Spleen (tissue), 7 donors: ENCODE measurements at regions not wholly inside any gene's neighbourhood (a gene's known extent, or its start where the extent isn't known, plus 50 kb on each side); places are given as distances from the start of the nearest gene placed in this dataset.
"Not testable (repeated sequence)": the region's sequence is repeated elsewhere in the genome, so short reads cannot be mapped to it uniquely, and the experiment has no call there.

ENCODE experiments used
- POLR2A ChIP-seq, 3 donors: fragments of 450-650 bp; IDR thresholded peaks; one replicate each; pipeline ENCODE4 v1.5.1; 2017; ENCODE audit warnings: antibody characterized with exemption in 3 of 3, mild to moderate bottlenecking in 1 of 3
- POLR2AphosphoS5 ChIP-seq, 3 donors: sonication (generic); formaldehyde crosslinking; IDR thresholded peaks; one replicate each; pipeline ENCODE4 v1.5.1; 2017; ENCODE audit warnings: antibody characterized with exemption in 3 of 3
- TF ChIP-seq, protein P1 (sequence below), 11 experiments: fragments of 200-600 bp in 7 of 11; fragments of 450-650 bp in 4 of 11; sonication (generic) in 4 of 11; IDR thresholded peaks in 8 of 11; conservative IDR thresholded peaks in 3 of 11; 1 replicate in 7 of 11; 2 replicates in 4 of 11; pipeline versions ENCODE4 v1.4.0 to v1.8.0; 2016 to 2021; ENCODE audit warnings: antibody characterized with exemption in 11 of 11, inconsistent platforms in 4 of 11, mild to moderate bottlenecking in 1 of 11
- donor health status: DM: no; HTN: no; CAD: no; lungs with moderate emphysema.
- donor health status: DM: no; HTN: no; CAD: no.
- donor health status: DM: no; HTN: no; CAD: no.

DNA sequence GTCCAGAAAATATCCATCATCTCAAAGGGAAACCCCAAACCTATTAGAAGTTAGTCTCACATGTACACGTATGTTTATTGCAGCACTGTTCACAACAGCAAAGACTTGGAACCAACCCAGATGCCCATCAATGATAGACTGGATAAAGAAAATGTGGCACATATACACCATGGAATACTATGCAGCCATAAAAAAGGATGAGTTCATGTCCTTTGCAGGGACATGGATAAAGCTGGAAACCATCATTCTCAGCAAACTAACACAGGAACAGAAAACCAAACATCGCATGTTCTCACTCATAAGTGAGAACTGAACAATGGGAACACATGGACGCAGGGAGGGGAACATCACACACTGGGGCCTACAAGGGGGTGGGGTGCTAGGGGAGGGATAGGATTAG is 79.9 kb upstream of the UXT start:
- not testable (repeated sequence) for TF ChIP-seq POLR2AphosphoS5, POLR2A (IDR thresholded peaks at IDR 0.05)
- TF ChIP-seq, protein P1, sequence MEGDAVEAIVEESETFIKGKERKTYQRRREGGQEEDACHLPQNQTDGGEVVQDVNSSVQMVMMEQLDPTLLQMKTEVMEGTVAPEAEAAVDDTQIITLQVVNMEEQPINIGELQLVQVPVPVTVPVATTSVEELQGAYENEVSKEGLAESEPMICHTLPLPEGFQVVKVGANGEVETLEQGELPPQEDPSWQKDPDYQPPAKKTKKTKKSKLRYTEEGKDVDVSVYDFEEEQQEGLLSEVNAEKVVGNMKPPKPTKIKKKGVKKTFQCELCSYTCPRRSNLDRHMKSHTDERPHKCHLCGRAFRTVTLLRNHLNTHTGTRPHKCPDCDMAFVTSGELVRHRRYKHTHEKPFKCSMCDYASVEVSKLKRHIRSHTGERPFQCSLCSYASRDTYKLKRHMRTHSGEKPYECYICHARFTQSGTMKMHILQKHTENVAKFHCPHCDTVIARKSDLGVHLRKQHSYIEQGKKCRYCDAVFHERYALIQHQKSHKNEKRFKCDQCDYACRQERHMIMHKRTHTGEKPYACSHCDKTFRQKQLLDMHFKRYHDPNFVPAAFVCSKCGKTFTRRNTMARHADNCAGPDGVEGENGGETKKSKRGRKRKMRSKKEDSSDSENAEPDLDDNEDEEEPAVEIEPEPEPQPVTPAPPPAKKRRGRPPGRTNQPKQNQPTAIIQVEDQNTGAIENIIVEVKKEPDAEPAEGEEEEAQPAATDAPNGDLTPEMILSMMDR (IDR thresholded peaks at IDR 0.05 in 8 of 11, conservative IDR thresholded peaks at IDR 0.05 in 3 of 11): not testable (repeated sequence)
